SK-N-SH (cell line): ENCODE measurements at regions not wholly inside any gene's neighbourhood (a gene's known extent, or its start where the extent isn't known, plus 50 kb on each side); places are given as distances from the start of the nearest gene placed in this dataset.

Source experiments
- CTCF ChIA-PET: fragments of 300-600, 350-600 bp; formaldehyde crosslinking; extraction: SDS; loops from one replicate; lab custom pipeline; 2021; lab: Yijun Ruan, JAX
- POLR2A ChIA-PET: fragments of 350-600 bp; sonication (Branson Sonifier 250); formaldehyde crosslinking; extraction: SDS; loops from one replicate; lab custom pipeline; 2020; ENCODE audit warnings: antibody characterized with exemption, inconsistent platforms; lab: Yijun Ruan, JAX
- DNase-seq: peaks from one replicate; pipeline ENCODE4 v3.0.0; 2012
- H2AFZ ChIP-seq: fragments of 200-600 bp; sonication (generic); 2 replicates; pipeline ENCODE4 v1.8.1; 2016; ENCODE audit warnings: antibody characterized with exemption, mild to moderate bottlenecking, low read depth
- H3F3A ChIP-seq: fragments of 200-600 bp; sonication (generic); replicated peaks from 2 replicates; pipeline ENCODE3; 2016; ENCODE audit warnings: antibody characterized with exemption, mild to moderate bottlenecking; ENCODE audit not compliant: insufficient read depth
- H3K27ac ChIP-seq, 2 experiments: fragments of 200-500 bp in 1 of 2; fragments of 200-600 bp in 1 of 2; sonication (Bioruptor generic) in 1 of 2; sonication (generic), shearing (Covaris generic) in 1 of 2; 2 replicates each; pipeline versions ENCODE4 v1.5.1 to v1.6.1; 2014 to 2016; ENCODE audit warnings: low read depth in 2 of 2, inconsistent platforms in 1 of 2, low read length in 1 of 2, mild to moderate bottlenecking in 1 of 2, mixed read lengths in 1 of 2
- H3K27me3 ChIP-seq: fragments of 200-600 bp; sonication (generic), shearing (Covaris generic); 2 replicates; pipeline ENCODE4 v1.6.1; 2016; ENCODE audit warnings: mixed run types; ENCODE audit not compliant: insufficient read depth
- H3K36me3 ChIP-seq, 2 experiments: fragments of 200-500 bp in 1 of 2; fragments of 200-600 bp in 1 of 2; sonication (Bioruptor generic) in 1 of 2; sonication (generic) in 1 of 2; replicated peaks in 1 of 2; 2 replicates each; pipeline versions ENCODE3 to v1.5.1; 2014 to 2016; ENCODE audit warnings: low read length in 1 of 2, mild to moderate bottlenecking in 1 of 2; ENCODE audit not compliant: insufficient read depth in 2 of 2, control insufficient read depth in 1 of 2
- H3K4me1 ChIP-seq, 2 experiments: fragments of 200-500 bp in 1 of 2; fragments of 200-600 bp in 1 of 2; sonication (Bioruptor generic) in 1 of 2; sonication (generic), shearing (Covaris generic) in 1 of 2; 2 replicates each; pipeline versions ENCODE4 v1.5.1 to v1.6.1; 2014 to 2016; ENCODE audit warnings: low read depth in 1 of 2, low read length in 1 of 2, mixed run types in 1 of 2; ENCODE audit not compliant: insufficient read depth in 2 of 2, control insufficient read depth in 1 of 2
- H3K4me2 ChIP-seq: fragments of 200-600 bp; sonication (generic), shearing (Covaris generic); 2 replicates; pipeline ENCODE4 v1.6.1; 2017; ENCODE audit warnings: mixed run types
- H3K4me3 ChIP-seq, 2 experiments: fragments of 200-500 bp in 1 of 2; fragments of 200-600 bp in 1 of 2; sonication (Bioruptor generic) in 1 of 2; sonication (generic), shearing (Covaris generic) in 1 of 2; 2 replicates each; pipeline versions ENCODE4 v1.5.1 to v1.8.1; 2014 to 2016; ENCODE audit warnings: low read depth in 2 of 2, inconsistent platforms in 1 of 2, low read length in 1 of 2, mild to moderate bottlenecking in 1 of 2, mixed read lengths in 1 of 2, moderate library complexity in 1 of 2
- H3K79me2 ChIP-seq: fragments of 200-600 bp; sonication (generic); 2 replicates; pipeline ENCODE4 v1.8.1; 2017; ENCODE audit warnings: mild to moderate bottlenecking; ENCODE audit not compliant: insufficient read depth
- H3K9ac ChIP-seq: fragments of 200-600 bp; sonication (generic); 2 replicates; pipeline ENCODE4 v1.6.1; 2017; ENCODE audit warnings: mixed run types
- H3K9me2 ChIP-seq: fragments of 200-600 bp; sonication (generic); 2 replicates; pipeline ENCODE4 v1.6.1; 2017; ENCODE audit warnings: mixed run types
- H3K9me3 ChIP-seq: fragments of 200-600 bp; sonication (generic); 2 replicates; pipeline ENCODE4 v1.6.1; 2017; ENCODE audit warnings: mixed run types, mild to moderate bottlenecking, moderate library complexity
- H4K20me1 ChIP-seq: fragments of 200-600 bp; sonication (generic); 2 replicates; pipeline ENCODE4 v1.6.1; 2017; ENCODE audit warnings: mild to moderate bottlenecking, mixed run types; ENCODE audit not compliant: insufficient read depth
- CHD2 ChIP-seq: fragments of 150-350 bp; IDR thresholded peaks from 2 replicates; pipeline ENCODE4 v1.6.1; 2018; ENCODE audit warnings: low read length; ENCODE audit not compliant: partially characterized antibody
- ELF1 ChIP-seq: IDR thresholded peaks from 2 replicates; pipeline ENCODE4 v1.4.0; 2012
- EP300 ChIP-seq, 2 experiments: IDR thresholded peaks; 2 replicates each; pipeline versions ENCODE4 v1.4.0 to v1.6.1; 2012; ENCODE audit warnings: borderline replicate concordance in 1 of 2, low read depth in 1 of 2, low read length in 1 of 2
- EZH2phosphoT487 ChIP-seq: fragments of 200-600 bp; sonication (generic); IDR thresholded peaks from 2 replicates; pipeline ENCODE4 v1.6.1; 2017; ENCODE audit warnings: low read depth, mixed run types, mild to moderate bottlenecking, antibody characterized with exemption, moderate library complexity, borderline replicate concordance
- FOSL2 ChIP-seq: IDR thresholded peaks from 2 replicates; pipeline ENCODE4 v1.4.0; 2012; ENCODE audit warnings: low read depth, mild to moderate bottlenecking, moderate library complexity, borderline replicate concordance
- FOXJ3 ChIP-seq: sonication (generic); formaldehyde crosslinking; IDR thresholded peaks from 2 replicates; pipeline ENCODE4 v1.5.1; 2020; ENCODE audit warnings: mild to moderate bottlenecking, missing genetic modification reagents
- JUND ChIP-seq: IDR thresholded peaks from 2 replicates; pipeline ENCODE4 v1.4.0; 2012
- MAX ChIP-seq: IDR thresholded peaks from 2 replicates; pipeline ENCODE4 v1.4.0; 2012; ENCODE audit warnings: low read depth
- MXI1 ChIP-seq: IDR thresholded peaks from 2 replicates; pipeline ENCODE4 v1.6.1; 2012; ENCODE audit warnings: mild to moderate bottlenecking, low read depth, low read length, improper control_type of control experiment
- NFIC ChIP-seq: IDR thresholded peaks from 2 replicates; pipeline ENCODE4 v1.4.0; 2012; ENCODE audit warnings: borderline replicate concordance
- POLR2AphosphoS5 ChIP-seq: IDR thresholded peaks from 2 replicates; pipeline ENCODE4 v1.6.1; 2012; ENCODE audit warnings: low read depth, low read length
- RCOR1 ChIP-seq: fragments of 150-350 bp; IDR thresholded peaks from 2 replicates; pipeline ENCODE4 v1.6.1; 2017; ENCODE audit warnings: antibody characterized with exemption, low read length
- RFX5 ChIP-seq: IDR thresholded peaks from 2 replicates; pipeline ENCODE4 v1.6.1; 2012; ENCODE audit warnings: mild to moderate bottlenecking, improper control_type of control experiment, low read length
- RXRA ChIP-seq: IDR thresholded peaks from 2 replicates; pipeline ENCODE4 v1.4.0; 2012; ENCODE audit warnings: low read depth, mild to moderate bottlenecking, borderline replicate concordance
- SIN3A ChIP-seq: IDR thresholded peaks from 2 replicates; pipeline ENCODE4 v1.6.1; 2012; ENCODE audit warnings: low read depth, mild to moderate bottlenecking, low read length, moderate library complexity, borderline replicate concordance
- TAF1 ChIP-seq: IDR thresholded peaks from 2 replicates; pipeline ENCODE4 v1.6.1; 2012; ENCODE audit warnings: low read depth, mild to moderate bottlenecking, low read length, moderate library complexity, borderline replicate concordance
- TEAD4 ChIP-seq: IDR thresholded peaks from 2 replicates; pipeline ENCODE4 v1.4.0; 2012; ENCODE audit warnings: mild to moderate bottlenecking, borderline replicate concordance; ENCODE audit not compliant: insufficient read depth
- ZBTB33 ChIP-seq: IDR thresholded peaks from 2 replicates; pipeline ENCODE4 v1.4.0; 2012; ENCODE audit warnings: low read depth, borderline replicate concordance
- WGBS: methylation state at CpG from one replicate; pipeline ENCODE4 v1.1.6; 2017; ENCODE audit warnings: low lambda C conversion rate; 5-methylcytosine and 5-hydroxymethylcytosine counted together

GRCh38 chr13:44860454-44860853 lies 128.8 kb downstream of the NUFIP1 start:
- no peaks in the 10 kb centered on the region for H3K9me3 ChIP-seq
- H4K20me1 ChIP-seq: no peaks in the 10 kb centered on the region
- CTCF ChIA-PET: interaction anchor here (1.3 kb wide), 1 partner anchor 377 kb away, joined by 3 read pairs; no protein-coding TSS in a partner anchor
- no peaks in the 10 kb centered on the region for H3K79me2 ChIP-seq
- no peaks in the 10 kb centered on the region for H3F3A ChIP-seq
- no peak overlapping the region for H3K9ac ChIP-seq
- no peak overlapping the region for H2AFZ ChIP-seq
- no peaks in the 10 kb centered on the region for H3K27me3 ChIP-seq
- no peak overlapping the region for H3K27ac ChIP-seq
- no peak overlapping the region for H3K4me3 ChIP-seq
- WGBS: 60% methylated on average over 2 of the region's 2 CpGs
- H3K4me1 ChIP-seq: no peaks in the 10 kb centered on the region
- no peaks in the 10 kb centered on the region for H3K9me2 ChIP-seq
- POLR2A ChIA-PET: no interaction called here
- TF ChIP-seq TEAD4 (no peak), JUND (no peak), ELF1 (no peak)
- H3K36me3 ChIP-seq: no peaks in the 10 kb centered on the region
- no peak overlapping the region for H3K4me2 ChIP-seq
- no peak for DNase-seq

GRCh38 chr13:44857736-44858135 lies 131.5 kb downstream of the NUFIP1 start:
- no peak for DNase-seq
- H3K4me2 ChIP-seq: no peak overlapping the region
- no peaks in the 10 kb centered on the region for H3F3A ChIP-seq
- POLR2A ChIA-PET: no interaction called here
- no peaks in the 10 kb centered on the region; a peak in 1 of 4 replicates for H3K4me1 ChIP-seq
- no peaks in the 10 kb centered on the region for H3K27me3 ChIP-seq
- CTCF ChIA-PET: interaction anchor here (1.6 kb wide), 1 partner anchor 11 kb away, joined by 6 read pairs; no protein-coding TSS in a partner anchor
- no peaks in the 10 kb centered on the region for H3K9me3 ChIP-seq
- no peak overlapping the region for H3K27ac ChIP-seq
- no peaks in the 10 kb centered on the region for H3K79me2 ChIP-seq
- H3K9ac ChIP-seq: no peak overlapping the region
- H3K4me3 ChIP-seq: no peak overlapping the region
- TF ChIP-seq MAX (no peak), TEAD4 (no peak), JUND (no peak), ZBTB33 (no peak), RFX5 (no peak), EP300 (IDR thresholded peaks at IDR 0.05; ENCODE audit: borderline replicate concordance in 1 of 2, low read depth in 1 of 2, low read length in 1 of 2) (no peak), FOXJ3 (CRISPR knock-in tag) (no peak)
- WGBS: 95% methylated on average over 8 of the region's 8 CpGs
- no peaks in the 10 kb centered on the region for H3K36me3 ChIP-seq
- H2AFZ ChIP-seq: no peak overlapping the region
- H4K20me1 ChIP-seq: no peaks in the 10 kb centered on the region
- H3K9me2 ChIP-seq: no peaks in the 10 kb centered on the region

GRCh38 chr13:44857061-44857460 lies 132.2 kb downstream of the NUFIP1 start:
- no peak overlapping the region for H2AFZ ChIP-seq
- TF ChIP-seq TAF1: no peak
- no peak for TF ChIP-seq RCOR1
- no peak for TF ChIP-seq SIN3A
- no peak for TF ChIP-seq FOXJ3 (CRISPR knock-in tag)
- TF ChIP-seq NFIC: no peak
- TF ChIP-seq CHD2: no peak
- TF ChIP-seq RXRA: no peak
- TF ChIP-seq MXI1: no peak
- no peak for TF ChIP-seq FOSL2
- TF ChIP-seq ZBTB33: no peak
- TF ChIP-seq POLR2AphosphoS5: no peak
- TF ChIP-seq EZH2phosphoT487: no peak
- TF ChIP-seq, all 33 proteins: peak for 0
- H3K36me3 ChIP-seq: no peaks in the 10 kb centered on the region
- ChIA-PET CTCF (interaction anchor here (0.6 kb wide), 2 partner anchors 79 to 370 kb away, joined by 3 to 4 read pairs; no protein-coding TSS in a partner anchor), POLR2A (no interaction called here)
- no peaks in the 10 kb centered on the region for H3F3A ChIP-seq
- H3K4me2 ChIP-seq: no peak overlapping the region
- no peak overlapping the region for H3K27ac ChIP-seq
- no peaks in the 10 kb centered on the region for H3K79me2 ChIP-seq
- no peaks in the 10 kb centered on the region for H3K9me3 ChIP-seq
- no peaks in the 10 kb centered on the region for H3K27me3 ChIP-seq
- WGBS: 75% methylated on average over 4 of the region's 4 CpGs
- no peaks in the 10 kb centered on the region for H3K9me2 ChIP-seq
- H4K20me1 ChIP-seq: no peaks in the 10 kb centered on the region
- H3K4me3 ChIP-seq: no peak overlapping the region
- no peaks in the 10 kb centered on the region; a peak in 1 of 4 replicates for H3K4me1 ChIP-seq
- no peak for DNase-seq
- H3K9ac ChIP-seq: no peak overlapping the region
